Prostate gland (tissue), 2 donors: ENCODE measurements at regions not wholly inside any gene's neighbourhood (a gene's known extent, or its start where the extent isn't known, plus 50 kb on each side); places are given as distances from the start of the nearest gene placed in this dataset.
"Not testable (repeated sequence)": the region's sequence is repeated elsewhere in the genome, so short reads cannot be mapped to it uniquely, and the experiment has no call there.

Experiments
- DNase-seq: peaks from one replicate; pipeline ENCODE4 v3.0.0-alpha.2; 2019; ENCODE audit warnings: low spot score
- H3K27ac ChIP-seq, 2 donors: fragments of 200-600 bp; sonication (generic); 2 replicates each; pipeline ENCODE4 v1.5.1; 2017 to 2019
- H3K27me3 ChIP-seq: fragments of 200-600 bp; sonication (generic); replicated peaks from 2 replicates; pipeline ENCODE4 v1.5.1; 2019; ENCODE audit not compliant: insufficient read depth
- H3K36me3 ChIP-seq, 2 donors: fragments of 200-600 bp; sonication (generic); 1 replicate in 1 of 2; 2 replicates in 1 of 2; pipeline versions ENCODE4 v1.5.1 to v1.8.1; 2017 to 2019
- H3K4me1 ChIP-seq: fragments of 200-600 bp; sonication (generic); replicated peaks from 2 replicates; pipeline ENCODE4 v1.5.1; 2019
- H3K4me3 ChIP-seq, 2 donors: fragments of 200-600 bp; sonication (generic); 2 replicates each; pipeline ENCODE4 v1.5.1; 2017 to 2019
- H3K9me3 ChIP-seq: fragments of 200-600 bp; sonication (generic); 2 replicates; pipeline ENCODE4 v1.5.1; 2017
- CTCF ChIP-seq, 4 experiments: fragments of 200-600 bp in 2 of 4; fragments of 450-650 bp in 2 of 4; sonication (generic) in 2 of 4; IDR thresholded peaks; 1 replicate in 3 of 4; 2 replicates in 1 of 4; pipeline ENCODE4 v1.5.1; 2016 to 2019; ENCODE audit warnings: antibody characterized with exemption in 4 of 4, mild to moderate bottlenecking in 2 of 4, moderate library complexity in 2 of 4
- POLR2A ChIP-seq: fragments of 450-650 bp; IDR thresholded peaks from one replicate; pipeline ENCODE4 v1.6.1; 2016; ENCODE audit warnings: antibody characterized with exemption, mild to moderate bottlenecking
- POLR2AphosphoS5 ChIP-seq: sonication (generic); formaldehyde crosslinking; IDR thresholded peaks from one replicate; pipeline ENCODE4 v1.6.1; 2017; ENCODE audit warnings: antibody characterized with exemption
- WGBS: methylation state at CpG from one replicate; pipeline ENCODE4 v1.1.5; 2018; 5-methylcytosine and 5-hydroxymethylcytosine counted together
- intact Hi-C: fragments of 100-400 bp; cut with DNase I; formaldehyde crosslinking; loops from one replicate; pipeline ENCODE4 v1.14.2; 2022

DNA sequence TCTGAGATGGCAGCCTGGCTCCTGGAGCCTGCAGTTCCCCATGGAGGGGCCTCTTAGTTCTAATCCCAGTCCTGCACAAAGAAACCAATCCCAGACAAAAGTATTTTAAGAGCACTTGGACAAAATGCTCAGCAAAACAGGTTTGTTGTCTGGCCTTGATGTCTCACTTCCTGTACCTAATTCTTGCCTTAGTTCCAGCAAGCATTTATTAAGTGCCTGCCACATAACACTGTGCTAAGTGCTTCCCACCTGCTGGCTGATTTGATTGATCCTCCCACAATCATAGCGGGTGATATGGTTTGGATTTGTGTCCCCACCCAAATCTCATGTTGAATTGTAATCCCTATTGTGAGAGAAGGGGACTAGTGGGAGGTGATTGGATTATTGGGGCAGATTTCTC, 65.7 kb upstream of the HABP2 start:
- peak; percentile 2 for DNase-seq
- 89% methylated on average over 1 of the region's 1 CpG for WGBS
- Histone ChIP-seq H3K36me3 (no peaks in the 10 kb centered on the region), H3K4me3 (no peak overlapping the region), H3K27ac (peak overlapping the region in 1 of 2 donors; percentile 5), H3K27me3 (no peaks in the 10 kb centered on the region), H3K9me3 (no peaks in the 10 kb centered on the region), H3K4me1 (peaks cover 5% of the 10 kb centered on the region)
- intact Hi-C loops, result no loop called here
- TF ChIP-seq POLR2A, result no peak
- TF ChIP-seq CTCF (IDR thresholded peaks at IDR 0.05), result no peak
- TF ChIP-seq POLR2AphosphoS5, result no peak

DNA sequence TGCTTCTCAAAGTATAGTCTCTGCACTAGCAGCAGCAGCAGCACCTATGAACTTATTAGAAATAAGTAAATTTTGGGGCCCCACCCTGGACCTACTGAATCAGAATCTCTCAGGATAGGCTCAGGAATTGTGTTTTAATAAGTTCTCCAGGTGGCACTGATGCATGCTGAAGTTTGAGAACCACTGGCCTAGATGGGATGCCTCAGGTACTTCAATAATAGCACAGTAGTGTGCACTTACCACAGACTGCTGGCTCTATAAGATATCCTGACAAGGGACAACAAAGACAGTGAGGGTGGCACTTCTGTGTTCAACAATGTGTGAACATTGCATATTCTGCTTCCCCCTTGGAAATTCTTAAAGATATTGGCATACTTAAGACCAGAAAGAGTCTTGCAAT, 64.7 kb upstream of the HABP2 start:
- no peaks in the 10 kb centered on the region for H3K9me3 ChIP-seq
- H3K4me1 ChIP-seq, result peaks cover 5% of the 10 kb centered on the region
- H3K27me3 ChIP-seq, result no peaks in the 10 kb centered on the region
- H3K36me3 ChIP-seq, result no peaks in the 10 kb centered on the region
- H3K4me3 ChIP-seq, result no peak overlapping the region
- TF ChIP-seq POLR2A (no peak), POLR2AphosphoS5 (no peak), CTCF (IDR thresholded peaks at IDR 0.05) (no peak)
- DNase-seq, result no peak
- no peak overlapping the region for H3K27ac ChIP-seq
- intact Hi-C loops, result no loop called here

DNA sequence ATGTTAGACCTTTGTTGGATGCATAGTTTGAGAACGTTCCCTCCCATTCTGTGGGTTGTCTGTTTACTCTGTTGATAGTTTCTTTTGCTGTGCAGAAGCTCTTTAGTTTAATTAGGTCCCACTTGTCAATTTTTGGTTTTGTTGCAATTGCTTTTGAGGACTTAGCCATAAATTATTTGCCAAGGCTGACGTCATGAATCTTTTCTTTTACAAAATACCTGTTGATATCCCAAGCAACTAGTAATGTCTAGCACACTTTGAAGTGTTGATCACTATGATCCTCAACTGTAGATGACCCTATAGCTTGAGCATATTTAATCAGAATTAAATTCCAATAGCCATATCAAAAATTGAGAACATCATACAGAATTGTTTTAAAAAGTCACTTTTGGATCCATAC, 63.3 kb upstream of the HABP2 start:
- H3K4me1 ChIP-seq, H3K36me3 ChIP-seq, DNase-seq, H3K9me3 ChIP-seq, H3K27ac ChIP-seq, intact Hi-C loops, H3K4me3 ChIP-seq, H3K27me3 ChIP-seq: not testable (repeated sequence)
- 38% methylated on average over 2 of the region's 2 CpGs for WGBS

GRCh38 chr10:113491967-113492565, 60.8 kb upstream of the HABP2 start:
- Histone ChIP-seq H3K4me3 (no peak overlapping the region), H3K9me3 (no peaks in the 10 kb centered on the region), H3K36me3 (no peaks in the 10 kb centered on the region), H3K27me3 (no peaks in the 10 kb centered on the region), H3K27ac (peak overlapping the region in 1 of 2 donors; percentile 28), H3K4me1 (no peaks in the 10 kb centered on the region)
- intact Hi-C loops, result no loop called here
- 7% methylated on average over 3 of the region's 3 CpGs for WGBS
- TF ChIP-seq POLR2A (no peak), POLR2AphosphoS5 (no peak), CTCF (IDR thresholded peaks at IDR 0.05) (no peak)
- DNase-seq, result no peak

DNA sequence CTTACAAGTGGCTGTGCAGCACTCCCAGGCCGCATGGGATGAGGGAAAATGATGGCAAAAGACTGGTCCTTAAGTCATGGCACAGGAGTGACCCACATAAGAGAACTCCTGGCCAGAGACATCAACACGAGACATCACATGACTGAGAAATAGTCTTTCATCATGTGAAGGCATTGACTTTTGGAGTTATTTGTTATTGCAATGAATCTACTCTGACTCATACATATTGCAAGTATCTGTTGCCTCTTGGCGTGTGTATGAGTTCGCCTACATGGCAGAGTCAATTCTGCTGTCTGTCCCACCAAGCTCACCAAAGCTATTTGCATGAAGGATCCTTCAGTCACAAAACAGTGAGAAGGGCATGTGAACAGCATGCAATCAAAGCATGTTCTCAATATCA, 59.7 kb upstream of the HABP2 start:
- DNase-seq, result no peak
- Histone ChIP-seq H3K4me1 (no peaks in the 10 kb centered on the region), H3K4me3 (no peak overlapping the region), H3K27ac (no peak overlapping the region), H3K27me3 (no peaks in the 10 kb centered on the region), H3K36me3 (no peaks in the 10 kb centered on the region), H3K9me3 (no peaks in the 10 kb centered on the region)
- TF ChIP-seq POLR2AphosphoS5 (no peak), CTCF (IDR thresholded peaks at IDR 0.05) (no peak)
- WGBS, result 99% methylated on average over 4 of the region's 4 CpGs
- intact Hi-C loops, result no loop called here
